AG04450 (cell line): ENCODE measurements at regions not wholly inside any gene's neighbourhood (a gene's known extent, or its start where the extent isn't known, plus 50 kb on each side); places are given as distances from the start of the nearest gene placed in this dataset.

Source experiments
- CTCF ChIA-PET: fragments of 300-600, 350-600 bp; formaldehyde crosslinking; extraction: SDS; loops from one replicate; lab custom pipeline; 2022; ENCODE audit warnings: antibody characterized with exemption, inconsistent platforms; lab: Charles Lee
- POLR2A ChIA-PET: fragments of 350-600 bp; formaldehyde crosslinking; extraction: SDS; loops from one replicate; lab custom pipeline; 2021; ENCODE audit warnings: antibody characterized with exemption, inconsistent platforms; lab: Yijun Ruan, JAX
- DNase-seq: peaks from one replicate; pipeline ENCODE4 v3.0.0-alpha.2; 2011; ENCODE audit warnings: low read depth, low spot score
- H3K27ac ChIP-seq: one replicate; pipeline ENCODE4 v1.5.1; 2012; ENCODE audit warnings: low read depth, low read length, control low read depth
- H3K27me3 ChIP-seq: one replicate; pipeline ENCODE4 v1.6.0; 2012; ENCODE audit warnings: low read length; ENCODE audit not compliant: control insufficient read depth, insufficient read depth
- H3K4me3 ChIP-seq: 2 replicates; pipeline ENCODE4 v1.5.1; 2011; ENCODE audit warnings: mild to moderate bottlenecking, low read depth, low read length, control low read depth
- H3K9me3 ChIP-seq: 2 replicates; pipeline ENCODE4 v1.5.1; 2012; ENCODE audit warnings: low read length; ENCODE audit not compliant: control insufficient read depth, insufficient read depth
- CTCF ChIP-seq: IDR thresholded peaks from 2 replicates; pipeline ENCODE4 v1.5.1; 2011; ENCODE audit warnings: low read depth, low read length, control low read depth, inconsistent platforms

- no peak overlapping the region for H3K4me3 ChIP-seq
- DNase-seq = no peak
- H3K27me3 ChIP-seq = no peaks in the 10 kb centered on the region
- no peak for TF ChIP-seq CTCF
- POLR2A ChIA-PET = no interaction called here
- H3K27ac ChIP-seq = no peak overlapping the region
- CTCF ChIA-PET = no interaction called here
- no peaks in the 10 kb centered on the region for H3K9me3 ChIP-seq
These were observed 1881.7 kb downstream of the ARAP2 start for GRCh38 chr4:34362654-34363053.

GRCh38 chr4:34363842-34364241 is 1880.5 kb downstream of the ARAP2 start:
- H3K27me3 ChIP-seq = no peaks in the 10 kb centered on the region
- no peak for DNase-seq
- ChIA-PET POLR2A (no interaction called here), CTCF (no interaction called here)
- no peak overlapping the region for H3K27ac ChIP-seq
- no peak overlapping the region for H3K4me3 ChIP-seq
- H3K9me3 ChIP-seq = no peaks in the 10 kb centered on the region
- no peak for TF ChIP-seq CTCF

- DNase-seq = no peak
- Histone ChIP-seq H3K27ac (no peak overlapping the region), H3K4me3 (no peak overlapping the region), H3K9me3 (no peaks in the 10 kb centered on the region), H3K27me3 (no peaks in the 10 kb centered on the region)
- no peak for TF ChIP-seq CTCF
- POLR2A ChIA-PET = no interaction called here
- CTCF ChIA-PET = no interaction called here
These were observed 1878.4 kb downstream of the ARAP2 start for GRCh38 chr4:34365946-34366345.

- Histone ChIP-seq H3K9me3 (no peaks in the 10 kb centered on the region), H3K27me3 (no peaks in the 10 kb centered on the region), H3K27ac (no peak overlapping the region), H3K4me3 (no peak overlapping the region)
- no peak for DNase-seq
- ChIA-PET CTCF (no interaction called here), POLR2A (no interaction called here)
- no peak for TF ChIP-seq CTCF
These were observed 1872.6 kb downstream of the ARAP2 start for GRCh38 chr4:34371676-34372075.

- Histone ChIP-seq H3K27me3 (no peaks in the 10 kb centered on the region), H3K9me3 (no peaks in the 10 kb centered on the region), H3K27ac (no peak overlapping the region), H3K4me3 (no peak overlapping the region)
- TF ChIP-seq CTCF = no peak
- no peak for DNase-seq
- CTCF ChIA-PET = no interaction called here
- POLR2A ChIA-PET = no interaction called here
These were observed 1871.5 kb downstream of the ARAP2 start for GRCh38 chr4:34372815-34373214.
